NCI-H460 (cell line): ENCODE measurements at regions not wholly inside any gene's neighbourhood (a gene's known extent, or its start where the extent isn't known, plus 50 kb on each side); places are given as distances from the start of the nearest gene placed in this dataset.
"Not testable (repeated sequence)": the region's sequence is repeated elsewhere in the genome, so short reads cannot be mapped to it uniquely, and the experiment has no call there.

Experiments used
- DNase-seq: peaks from one replicate; pipeline ENCODE4 v3.0.0-alpha.2; 2016; ENCODE audit warnings: low read depth; ENCODE audit errors: extremely low read depth

DNA sequence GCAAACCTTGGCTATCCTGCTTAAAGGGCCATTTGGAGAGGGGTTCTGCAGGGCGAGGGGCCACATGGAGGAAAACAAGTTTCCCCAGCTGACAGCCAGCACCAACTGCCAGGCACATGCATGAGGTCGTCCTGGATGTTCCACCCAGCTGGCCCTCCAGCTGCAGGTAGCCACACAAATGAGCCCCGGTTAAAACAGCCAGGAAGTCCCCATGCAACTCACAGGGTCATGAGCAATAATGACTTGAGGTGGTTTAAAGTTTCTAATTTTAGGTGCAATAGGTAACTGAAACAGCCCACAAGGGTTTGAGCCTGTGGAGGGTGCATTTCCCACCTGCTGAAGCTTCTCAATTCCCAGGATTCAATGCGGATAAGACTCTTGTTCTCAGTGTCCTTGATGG, 160.8 kb upstream of the CCZ1B start:
- DNase-seq: not testable (repeated sequence)

DNA sequence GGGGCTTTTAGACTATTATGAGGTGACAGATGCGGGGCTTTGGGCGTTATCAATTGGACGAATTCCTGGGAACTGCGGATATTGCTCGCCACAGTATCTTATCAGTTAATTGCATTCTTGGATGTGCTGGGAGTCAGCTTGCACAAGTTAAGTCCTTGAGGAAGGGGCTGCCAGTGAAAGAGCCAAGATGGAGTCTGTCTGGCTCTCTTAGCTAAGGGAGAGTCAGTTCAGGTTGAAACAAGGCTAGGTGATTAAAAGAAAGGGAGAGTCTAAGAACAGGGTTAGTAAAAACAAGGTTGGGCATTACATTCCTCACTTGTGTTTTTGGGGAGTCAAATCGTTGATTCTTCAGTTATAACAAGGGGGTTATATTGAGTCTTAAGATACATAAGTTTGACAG, 162.5 kb upstream of the CCZ1B start:
- not testable (repeated sequence) for DNase-seq

- not testable (repeated sequence) for DNase-seq
Measured at GRCh38 chr7:6989968-6990367, 163.9 kb upstream of the CCZ1B start.

GRCh38 chr7:6990426-6991152, 164.5 kb upstream of the CCZ1B start:
- not testable (repeated sequence) for DNase-seq

DNA sequence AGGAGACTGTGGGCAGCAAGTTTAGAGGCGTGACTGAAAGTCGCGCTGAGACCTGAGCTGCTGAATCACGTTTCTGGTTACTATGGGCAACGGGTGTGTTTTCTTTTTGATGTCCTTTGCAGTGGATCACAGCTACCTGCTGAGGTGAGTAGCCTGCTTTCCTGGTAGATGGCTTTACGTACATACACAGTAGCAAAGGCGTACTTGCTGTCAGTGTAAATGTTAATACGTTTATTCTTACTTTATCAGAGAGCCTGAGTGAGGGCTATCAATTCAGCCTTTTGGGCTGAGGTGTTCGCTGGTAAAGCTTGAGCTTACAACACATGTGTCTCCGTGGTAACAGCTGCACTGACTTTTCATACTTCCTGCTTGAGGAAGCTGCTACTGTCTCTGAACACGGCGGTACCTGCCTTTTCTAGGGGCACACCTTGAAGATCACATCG, 165.1 kb upstream of the CCZ1B start:
- not testable (repeated sequence) for DNase-seq

DNA sequence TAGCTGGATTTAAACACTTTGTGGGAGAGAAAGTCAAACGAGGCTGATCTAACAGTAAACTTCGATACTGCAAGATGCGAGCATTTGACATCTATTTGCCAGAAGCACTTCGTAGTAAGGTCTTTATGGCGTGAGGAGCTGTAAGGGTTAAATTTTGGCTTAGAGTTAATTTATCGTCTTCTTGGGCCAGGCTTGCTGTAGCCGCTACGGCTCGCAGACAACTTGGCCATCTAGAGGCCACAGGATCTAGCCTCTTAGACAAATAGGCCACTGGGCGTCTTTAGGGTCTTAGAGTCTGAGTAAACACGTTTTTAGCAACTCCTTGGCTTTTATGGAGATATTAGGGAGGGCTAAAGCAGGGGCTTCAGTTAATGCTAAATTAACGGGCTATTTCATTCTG, 165.6 kb upstream of the CCZ1B start:
- DNase-seq: not testable (repeated sequence)

- not testable (repeated sequence) for DNase-seq
Measured at GRCh38 chr7:6992133-6992532, 166.1 kb upstream of the CCZ1B start.

DNA sequence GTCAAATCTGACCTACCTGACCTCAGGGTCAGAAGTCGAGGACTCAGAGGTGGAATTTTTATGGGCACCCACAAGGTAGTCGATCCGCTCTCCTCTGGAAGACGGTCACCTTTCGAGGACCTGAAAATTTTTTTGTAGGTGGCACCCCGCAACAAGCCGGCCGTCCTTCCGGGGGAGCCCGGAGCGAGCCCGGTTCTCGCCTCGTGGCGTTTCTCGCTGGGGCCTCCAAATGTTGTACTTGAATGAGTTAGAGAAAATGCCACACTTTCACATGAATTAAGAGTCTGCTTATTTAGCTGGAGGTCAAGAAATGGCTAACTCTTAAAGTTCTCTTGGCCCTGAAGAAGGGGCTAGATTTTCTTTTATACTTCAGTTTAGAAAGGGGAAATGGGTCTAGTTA, 169.0 kb upstream of the CCZ1B start:
- not testable (repeated sequence) for DNase-seq

DNA sequence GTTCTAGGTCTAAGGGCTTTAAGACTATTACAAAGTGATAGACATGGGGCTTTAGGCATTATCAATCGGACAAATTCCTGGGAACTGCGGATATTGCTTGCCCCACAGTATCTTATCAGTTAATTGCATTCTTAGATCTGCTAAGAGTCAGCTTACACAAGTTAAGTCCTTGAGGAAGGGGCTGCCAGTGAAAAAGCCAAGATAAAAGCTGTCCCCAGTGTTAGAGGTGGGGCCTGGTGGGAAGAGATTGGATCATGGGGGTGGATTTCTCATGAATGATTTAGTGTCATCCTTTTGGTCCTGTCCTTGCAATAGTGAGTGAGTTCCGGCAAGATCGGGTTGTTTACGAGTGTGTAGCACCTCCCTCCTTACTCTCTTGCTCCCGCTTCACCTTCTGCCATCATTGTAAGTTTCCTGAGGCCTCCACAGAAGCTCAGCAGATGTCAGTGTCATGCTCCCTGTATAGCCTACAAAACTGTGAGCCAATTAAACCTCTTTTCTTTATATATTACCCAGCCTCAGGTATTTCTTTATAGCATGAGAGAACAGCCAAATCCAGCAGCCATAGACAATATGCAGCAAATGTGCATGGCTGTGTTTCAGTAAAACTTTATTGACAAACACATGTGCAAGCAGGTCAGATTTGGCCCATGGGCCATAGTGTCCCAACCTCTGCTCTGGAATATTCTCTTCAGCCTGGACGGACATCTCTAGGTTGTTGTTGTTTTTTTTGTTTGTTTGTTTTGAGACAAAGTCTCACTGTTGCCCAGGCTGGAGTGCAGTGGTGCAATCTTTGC, 169.6 kb upstream of the CCZ1B start:
- not testable (repeated sequence) for DNase-seq

- not testable (repeated sequence) for DNase-seq
Measured at GRCh38 chr7:6999067-6999666, 173.1 kb upstream of the CCZ1B start.

- DNase-seq: no peak
Measured at GRCh38 chr7:7002418-7003062, 176.5 kb upstream of the CCZ1B start.

DNA sequence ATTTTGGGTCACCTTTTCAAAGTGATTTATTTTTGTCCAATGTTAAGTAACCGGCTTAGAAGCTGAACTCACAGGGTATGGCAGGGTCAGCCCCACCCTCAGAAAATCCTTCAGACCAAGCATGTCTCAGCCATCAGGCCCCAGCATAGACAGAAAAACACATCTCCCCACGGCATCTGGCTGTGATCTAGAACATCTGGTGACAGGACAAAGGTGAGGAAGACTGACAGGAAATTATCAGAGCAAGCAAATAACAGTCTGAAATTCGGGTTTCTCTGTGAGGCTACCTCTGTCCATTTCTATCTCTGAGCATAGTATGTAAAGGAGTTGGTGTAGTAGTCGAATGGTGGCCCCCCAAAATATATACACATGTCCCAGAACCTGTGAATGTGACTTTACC, 177.0 kb upstream of the C1GALT1 start:
- DNase-seq: no peak

- DNase-seq: not testable (repeated sequence)
Measured at GRCh38 chr7:7005949-7006348, 176.4 kb upstream of the C1GALT1 start.

GRCh38 chr7:7011241-7011640, 171.1 kb upstream of the C1GALT1 start:
- DNase-seq: not testable (repeated sequence)

DNA sequence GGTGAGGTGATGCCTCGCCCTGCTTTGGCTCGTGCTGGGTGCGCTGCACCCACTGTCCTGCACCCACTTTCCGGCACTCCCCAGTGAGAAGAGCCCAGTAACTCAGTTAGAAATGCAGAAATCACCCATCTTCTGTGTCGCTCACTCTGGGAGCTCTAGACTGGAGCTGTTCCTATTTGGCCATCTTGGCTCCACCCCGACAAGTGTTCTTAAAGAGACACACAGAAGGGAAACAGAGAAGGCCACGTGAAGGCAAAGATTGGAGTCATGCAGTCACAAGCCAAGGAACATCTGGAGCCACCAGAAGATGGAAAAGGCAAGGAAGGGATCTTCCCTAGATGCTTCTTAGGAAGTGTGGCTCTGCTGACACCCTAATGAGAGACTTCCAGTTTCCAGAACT, 170.6 kb upstream of the C1GALT1 start:
- DNase-seq: not testable (repeated sequence)

DNA sequence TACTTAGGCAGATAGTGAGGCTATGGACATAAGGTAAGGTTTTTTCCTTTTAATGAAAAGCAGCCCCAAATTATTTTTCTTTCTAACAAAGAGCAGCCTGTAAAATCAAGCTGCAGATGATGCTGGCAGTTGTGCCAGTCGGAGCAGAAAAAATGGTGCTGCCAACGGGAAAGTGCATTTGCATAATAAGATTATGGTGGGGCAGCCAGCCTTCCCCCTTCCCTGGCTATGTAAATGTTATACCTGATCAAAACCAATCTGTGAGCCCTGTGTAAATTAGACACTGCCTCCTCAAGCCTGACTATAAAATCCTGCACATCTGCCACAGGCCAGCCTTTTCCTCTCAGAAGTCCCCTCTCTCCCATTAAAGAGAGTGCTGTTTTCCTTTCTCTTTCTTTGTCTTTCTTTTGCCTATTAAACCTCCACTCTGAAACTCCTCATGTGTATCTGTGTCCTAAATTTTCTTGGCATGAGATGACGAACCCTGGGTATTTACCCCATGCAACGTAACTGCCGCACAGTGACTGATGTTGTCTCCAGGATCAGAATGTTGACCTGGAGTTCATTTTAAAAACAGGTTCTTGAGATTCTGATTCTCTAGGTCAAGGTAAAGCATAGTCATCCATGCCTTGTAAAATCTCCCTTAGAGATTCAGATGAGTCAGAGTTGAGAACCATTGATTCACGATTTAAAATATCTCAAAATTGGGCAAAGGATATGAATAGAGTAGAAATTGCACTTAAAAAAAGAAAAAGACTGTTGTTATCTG, 167.3 kb upstream of the C1GALT1 start:
- DNase-seq: no peak

DNA sequence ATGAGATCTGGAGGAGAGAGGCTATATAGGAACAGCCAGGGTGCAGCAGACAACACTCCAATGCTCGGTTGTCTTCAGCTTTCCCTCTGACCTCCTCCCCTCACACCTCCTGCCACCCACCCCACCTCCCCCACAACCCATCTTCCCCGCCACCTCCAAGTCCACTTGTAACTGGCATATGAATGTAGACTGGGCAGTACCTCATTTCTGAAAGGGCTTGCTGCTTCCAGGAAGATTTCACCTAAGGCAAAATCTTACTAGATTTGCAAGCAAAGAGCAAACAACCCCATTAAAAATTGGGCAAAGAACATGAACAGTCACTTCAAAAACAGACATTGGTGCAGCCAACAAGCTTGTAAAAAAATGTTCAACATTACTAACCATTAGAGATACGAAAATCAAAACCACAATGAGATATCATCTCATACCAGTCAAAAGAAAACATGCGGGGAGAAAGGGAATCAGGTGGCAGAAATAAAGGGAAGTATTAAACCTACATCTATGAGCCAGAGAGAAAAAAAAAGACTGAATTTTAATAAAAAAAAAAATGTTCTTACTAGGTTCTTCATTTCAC, 164.6 kb upstream of the C1GALT1 start:
- DNase-seq: no peak

DNA sequence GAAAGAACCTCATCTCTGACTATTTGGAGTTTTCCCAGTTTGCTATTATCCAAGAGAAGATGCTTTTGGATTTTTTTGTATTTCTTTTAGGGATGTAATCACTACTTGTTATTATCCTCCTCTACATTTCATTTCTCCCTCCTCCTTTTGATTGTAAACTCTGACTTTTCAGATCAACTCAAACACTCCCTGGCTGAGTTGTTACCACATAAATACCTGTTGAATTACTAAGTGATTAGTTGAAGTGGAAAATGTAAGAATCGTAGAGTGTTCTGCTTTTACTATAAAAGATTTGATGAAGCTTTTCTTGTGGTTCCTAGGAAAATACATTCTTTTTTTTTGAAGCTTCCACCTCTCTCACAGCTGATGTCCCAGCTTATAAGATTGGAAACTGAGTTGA, 164.1 kb upstream of the C1GALT1 start:
- no peak for DNase-seq

GRCh38 chr7:7032221-7032620, 150.1 kb upstream of the C1GALT1 start:
- no peak for DNase-seq

DNA sequence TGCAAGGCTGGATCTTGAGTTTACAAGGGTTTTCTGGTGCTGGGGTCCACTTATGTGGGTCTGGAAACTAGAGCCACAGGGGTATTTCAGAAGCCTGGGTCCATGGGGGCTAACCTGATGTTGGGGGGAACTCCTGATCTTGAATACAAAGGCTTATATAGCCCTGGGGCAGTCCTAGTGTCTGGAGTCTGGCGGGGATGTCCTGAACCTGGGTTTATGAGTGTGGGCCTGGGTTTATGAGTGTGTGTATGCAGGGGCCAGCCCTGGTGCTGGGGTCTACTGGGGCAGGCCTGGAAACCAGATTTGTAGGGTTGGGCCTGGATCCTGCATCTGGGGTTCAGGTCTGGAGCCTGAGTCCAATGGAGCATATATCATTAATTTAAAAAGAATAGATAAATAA, 146.5 kb upstream of the C1GALT1 start:
- DNase-seq: no peak
